ENCODE measurements at regions not wholly inside any gene's neighbourhood (a gene's known extent, or its start where the extent isn't known, plus 50 kb on each side); places are given as distances from the start of the nearest gene placed in this dataset.

DNA sequence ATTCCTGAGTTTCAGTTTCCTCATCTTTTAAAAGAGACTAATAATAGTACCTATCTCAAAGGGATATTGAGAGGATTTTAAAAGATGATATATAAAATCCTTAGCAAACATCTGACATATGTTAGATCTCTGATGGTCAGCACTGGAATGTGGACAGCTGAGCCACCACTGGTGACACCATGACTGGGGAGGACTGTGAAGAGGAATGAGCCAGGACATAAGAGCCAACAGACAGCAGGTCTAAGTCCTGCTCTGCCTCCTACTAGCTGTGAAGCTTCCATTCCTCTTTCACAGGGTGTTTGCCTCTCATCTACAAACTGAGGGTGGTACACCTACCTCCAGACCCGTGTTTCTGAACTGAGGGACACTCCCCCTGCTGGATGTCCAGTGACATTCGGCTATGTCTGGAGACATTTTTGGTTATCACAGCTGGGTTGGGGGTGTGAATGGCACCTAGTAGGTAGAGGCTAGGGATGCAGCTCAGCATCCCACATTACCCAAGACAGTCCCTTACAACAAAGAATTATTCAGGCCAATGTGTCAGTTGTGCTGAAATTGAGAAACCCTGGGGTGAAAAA lies 109.1 kb upstream of the OLIG2 start (continued):
- TF ChIP-seq RAD21 (IDR thresholded peaks at IDR 0.05 in 1 of 2, conservative IDR thresholded peaks at IDR 0.05 in 1 of 2; ENCODE audit: low read depth in 2 of 2, low read length in 2 of 2), result peak in 1 of 2 experiments; percentile 27; a peak in 1 of 4 replicates
